ENCODE measurements at regions not wholly inside any gene's neighbourhood (a gene's known extent, or its start where the extent isn't known, plus 50 kb on each side); places are given as distances from the start of the nearest gene placed in this dataset.

DNA sequence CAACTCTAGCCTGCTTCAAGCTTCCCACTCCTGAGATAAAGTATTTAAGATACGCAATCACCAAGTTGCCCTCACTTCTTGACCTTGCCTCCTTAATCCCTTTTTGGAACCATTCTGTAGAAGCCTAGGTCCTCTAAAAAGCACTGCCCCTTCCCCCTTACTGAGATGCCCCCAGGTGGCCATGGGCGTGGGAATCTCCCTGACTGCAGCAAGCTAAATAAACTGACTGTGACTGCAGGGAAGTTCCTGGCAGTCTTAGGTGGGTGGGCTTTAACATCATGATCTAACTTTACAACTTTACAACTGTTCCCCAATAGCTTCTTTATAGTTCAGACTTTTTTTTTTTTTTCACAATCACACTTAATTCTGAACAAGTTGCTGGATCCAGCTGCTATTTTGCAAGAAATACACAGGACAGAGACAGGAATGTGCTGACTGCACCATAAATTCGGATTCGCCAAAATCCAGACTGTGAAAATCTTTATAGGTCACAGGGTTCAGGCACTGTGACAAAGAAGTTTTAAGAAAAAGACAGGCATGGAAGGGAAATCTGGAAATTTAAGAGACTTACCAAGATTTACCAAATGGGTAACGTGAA, 344.2 kb upstream of the SULF2 start:
- TF ChIP-seq, protein P1, sequence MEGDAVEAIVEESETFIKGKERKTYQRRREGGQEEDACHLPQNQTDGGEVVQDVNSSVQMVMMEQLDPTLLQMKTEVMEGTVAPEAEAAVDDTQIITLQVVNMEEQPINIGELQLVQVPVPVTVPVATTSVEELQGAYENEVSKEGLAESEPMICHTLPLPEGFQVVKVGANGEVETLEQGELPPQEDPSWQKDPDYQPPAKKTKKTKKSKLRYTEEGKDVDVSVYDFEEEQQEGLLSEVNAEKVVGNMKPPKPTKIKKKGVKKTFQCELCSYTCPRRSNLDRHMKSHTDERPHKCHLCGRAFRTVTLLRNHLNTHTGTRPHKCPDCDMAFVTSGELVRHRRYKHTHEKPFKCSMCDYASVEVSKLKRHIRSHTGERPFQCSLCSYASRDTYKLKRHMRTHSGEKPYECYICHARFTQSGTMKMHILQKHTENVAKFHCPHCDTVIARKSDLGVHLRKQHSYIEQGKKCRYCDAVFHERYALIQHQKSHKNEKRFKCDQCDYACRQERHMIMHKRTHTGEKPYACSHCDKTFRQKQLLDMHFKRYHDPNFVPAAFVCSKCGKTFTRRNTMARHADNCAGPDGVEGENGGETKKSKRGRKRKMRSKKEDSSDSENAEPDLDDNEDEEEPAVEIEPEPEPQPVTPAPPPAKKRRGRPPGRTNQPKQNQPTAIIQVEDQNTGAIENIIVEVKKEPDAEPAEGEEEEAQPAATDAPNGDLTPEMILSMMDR (IDR thresholded peaks at IDR 0.05): no peak
- no peak for TF ChIP-seq POLR2A (IDR thresholded peaks at IDR 0.05; ENCODE audit: low read depth)
